ENCODE measurements at regions not wholly inside any gene's neighbourhood (a gene's known extent, or its start where the extent isn't known, plus 50 kb on each side); places are given as distances from the start of the nearest gene placed in this dataset.

DNA sequence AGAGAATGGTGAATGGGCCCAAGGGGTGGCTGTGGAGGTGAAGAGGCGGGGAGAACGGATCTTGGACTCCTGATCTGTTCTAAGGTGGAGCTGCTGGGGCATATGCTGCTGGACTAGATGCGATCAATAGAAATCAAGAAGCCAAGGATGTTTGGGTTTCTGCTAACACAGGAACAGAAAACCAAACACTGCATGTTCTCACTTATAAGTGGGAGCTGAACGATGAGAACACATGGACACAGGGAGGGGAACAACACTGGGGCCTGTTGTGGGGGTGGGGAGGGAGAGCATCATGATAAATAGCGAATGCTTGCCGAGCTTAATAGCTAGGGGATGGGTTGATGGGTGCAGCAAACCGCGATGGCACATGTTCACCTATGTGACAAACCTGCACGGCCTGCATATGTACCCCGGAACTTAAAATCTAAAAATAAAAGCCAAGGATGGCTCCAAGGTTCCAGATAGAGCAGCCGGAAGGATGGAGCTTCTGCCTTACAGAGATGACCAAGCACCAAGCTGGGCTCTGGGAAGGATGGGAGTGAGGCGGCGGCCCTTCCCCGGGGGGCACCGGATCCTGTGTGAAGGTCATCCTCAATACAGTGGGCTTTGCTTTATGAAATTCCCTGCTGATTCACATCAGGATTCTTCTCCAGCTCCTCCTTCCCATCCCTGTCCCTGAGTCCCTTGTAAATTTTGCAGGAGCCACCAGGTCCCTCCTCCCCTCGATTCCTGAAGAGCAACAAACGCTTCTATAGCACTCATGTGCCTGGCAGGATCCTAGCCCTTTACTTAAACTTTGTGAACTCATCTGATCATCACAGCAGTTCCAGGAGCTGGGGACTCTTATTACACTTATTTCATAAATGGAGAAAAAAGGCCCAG lies 109.2 kb upstream of the PTPN1 start:
- Histone ChIP-seq H3K27ac (no peak overlapping the region), H3K27me3 (peaks cover 12% of the 10 kb centered on the region), H3K4me3 (no peak overlapping the region), H3K36me3 (no peaks in the 10 kb centered on the region), H3K4me1 (no peaks in the 10 kb centered on the region), H3K9me3 (replicated peaks) (no peaks in the 10 kb centered on the region)
- no peak for DNase-seq

DNA sequence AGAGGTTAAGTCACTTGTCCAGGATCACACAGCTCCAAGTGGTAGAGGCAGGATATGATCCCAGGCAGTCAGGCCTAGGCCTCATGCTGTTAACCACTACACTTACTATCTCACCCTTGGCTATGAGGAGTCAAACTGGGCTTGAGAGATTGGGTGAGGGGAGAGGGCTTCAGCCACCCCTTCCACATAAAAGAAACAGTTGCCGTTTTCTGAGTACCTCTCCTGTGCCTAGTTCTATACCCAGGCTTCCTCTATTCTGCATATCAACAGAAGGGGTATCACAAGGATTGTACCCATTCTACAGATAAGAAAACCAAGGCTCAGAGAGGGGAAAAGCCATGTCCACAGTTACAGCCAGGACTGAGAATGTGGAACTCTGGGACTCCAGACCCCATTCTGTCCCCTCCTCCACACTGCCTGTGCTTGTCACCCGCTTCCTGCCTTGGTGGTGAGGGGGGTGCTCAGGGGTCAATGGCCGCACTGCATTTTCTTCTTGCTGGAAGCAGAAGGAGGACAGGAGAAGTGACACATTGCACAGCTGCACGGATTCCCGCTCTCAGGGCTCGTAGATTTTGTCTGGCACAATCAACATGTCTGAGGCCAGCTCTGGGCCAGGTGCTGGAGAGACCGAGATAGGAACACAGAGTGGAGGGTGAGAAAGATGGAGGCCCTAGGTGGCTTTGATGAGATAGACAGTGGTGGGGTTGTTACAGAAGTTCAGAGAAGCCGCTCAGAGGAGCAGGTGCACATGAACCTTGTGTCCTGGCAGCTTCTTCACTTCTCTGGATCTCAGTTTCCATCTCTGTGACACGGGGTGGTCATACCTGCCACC lies 108.4 kb upstream of the PTPN1 start:
- Histone ChIP-seq H3K4me1 (no peaks in the 10 kb centered on the region), H3K9me3 (replicated peaks) (no peaks in the 10 kb centered on the region), H3K27ac (no peak overlapping the region), H3K4me3 (no peak overlapping the region), H3K36me3 (no peaks in the 10 kb centered on the region), H3K27me3 (peaks cover 9% of the 10 kb centered on the region; the same call in 1 of the 2 replicates)
- no peak for DNase-seq

DNA sequence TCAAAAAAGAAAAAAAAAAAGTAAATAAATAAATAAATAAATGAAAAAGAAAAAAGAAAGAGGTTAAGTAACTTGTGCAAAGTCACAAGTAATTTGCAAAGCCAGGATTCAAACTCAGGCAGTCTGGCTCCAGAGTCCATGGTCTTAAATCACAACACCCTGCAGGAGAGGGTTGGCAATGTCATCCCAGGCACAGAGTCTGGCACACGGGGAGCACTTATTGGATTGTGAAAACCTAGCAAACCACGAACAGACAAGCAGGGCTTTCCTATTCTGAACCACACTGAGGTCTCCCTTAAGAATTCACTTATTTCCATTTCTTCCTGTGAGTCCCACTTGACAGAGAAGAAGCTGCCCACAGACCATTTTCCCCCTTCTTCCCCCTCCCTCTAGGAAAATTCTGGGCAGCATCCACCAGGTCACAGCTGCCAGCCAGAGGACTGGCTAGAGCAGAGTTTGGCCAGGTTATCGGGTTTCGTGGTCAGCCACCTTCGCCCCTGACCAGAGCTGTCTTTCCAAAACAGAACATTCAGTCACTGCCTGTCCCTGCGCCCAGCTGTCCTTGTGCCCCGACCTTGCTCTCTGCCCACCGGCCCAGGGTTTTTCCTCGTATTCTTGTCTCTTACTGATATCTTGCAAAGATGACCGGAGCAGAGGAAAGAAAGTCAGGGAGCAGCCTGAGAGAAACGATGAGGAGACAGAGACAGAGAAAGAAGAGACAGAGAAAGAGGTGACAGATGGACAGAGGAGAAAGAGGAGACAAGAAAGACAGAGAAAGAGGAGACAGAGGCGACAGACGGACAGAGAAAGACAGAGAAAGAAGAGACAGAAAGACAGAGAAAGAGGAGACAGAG lies 106.4 kb upstream of the PTPN1 start:
- Histone ChIP-seq H3K4me1 (no peaks in the 10 kb centered on the region), H3K9me3 (replicated peaks) (no peaks in the 10 kb centered on the region), H3K36me3 (no peaks in the 10 kb centered on the region), H3K27me3 (peaks cover 15% of the 10 kb centered on the region; the same call in 1 of the 2 replicates), H3K4me3 (no peak overlapping the region), H3K27ac (no peak overlapping the region)
- DNase-seq = no peak

DNA sequence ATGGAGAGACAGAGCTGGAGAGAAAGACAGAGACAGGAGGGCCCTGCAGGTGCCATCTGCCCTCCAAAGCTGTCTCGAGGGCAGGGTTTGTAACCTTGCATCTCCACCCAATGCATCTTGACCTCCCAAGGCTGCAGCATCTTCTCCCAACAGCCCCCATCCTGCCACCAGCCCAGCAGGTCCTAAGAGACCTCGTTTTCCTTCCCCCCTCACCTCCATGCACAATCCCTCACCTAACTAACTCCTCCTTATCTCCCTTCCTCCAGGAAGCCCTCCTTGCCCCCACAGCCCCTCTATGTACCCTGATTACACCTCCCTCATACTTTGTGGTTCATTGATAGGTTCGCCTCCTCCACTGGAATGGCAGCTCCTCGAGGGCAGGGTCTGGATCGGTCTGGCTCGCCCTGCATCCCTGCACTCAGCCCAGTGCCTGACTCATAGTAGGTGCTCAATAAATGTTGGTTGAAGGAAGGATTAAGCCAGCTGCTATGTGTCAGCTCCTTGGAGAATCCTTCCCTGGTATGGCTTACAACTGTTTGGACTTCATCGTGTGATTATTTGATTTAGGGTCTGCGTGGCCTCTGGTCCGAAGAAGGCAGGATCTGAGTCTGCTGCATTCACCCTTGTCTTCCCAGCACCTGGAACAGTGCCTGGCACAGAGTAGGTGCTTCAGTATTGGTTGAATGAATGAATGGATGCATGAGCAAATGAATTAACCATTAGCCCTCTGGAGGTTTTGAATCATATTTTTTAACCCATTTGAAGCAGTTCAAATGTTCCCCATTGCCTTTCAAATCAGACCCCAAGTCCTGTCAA lies 105.6 kb upstream of the PTPN1 start:
- Histone ChIP-seq H3K4me3 (no peak overlapping the region), H3K27me3 (peaks cover 9% of the 10 kb centered on the region; the same call in 1 of the 2 replicates), H3K27ac (no peak overlapping the region), H3K9me3 (replicated peaks) (no peaks in the 10 kb centered on the region), H3K36me3 (no peaks in the 10 kb centered on the region), H3K4me1 (no peaks in the 10 kb centered on the region)
- no peak for DNase-seq

DNA sequence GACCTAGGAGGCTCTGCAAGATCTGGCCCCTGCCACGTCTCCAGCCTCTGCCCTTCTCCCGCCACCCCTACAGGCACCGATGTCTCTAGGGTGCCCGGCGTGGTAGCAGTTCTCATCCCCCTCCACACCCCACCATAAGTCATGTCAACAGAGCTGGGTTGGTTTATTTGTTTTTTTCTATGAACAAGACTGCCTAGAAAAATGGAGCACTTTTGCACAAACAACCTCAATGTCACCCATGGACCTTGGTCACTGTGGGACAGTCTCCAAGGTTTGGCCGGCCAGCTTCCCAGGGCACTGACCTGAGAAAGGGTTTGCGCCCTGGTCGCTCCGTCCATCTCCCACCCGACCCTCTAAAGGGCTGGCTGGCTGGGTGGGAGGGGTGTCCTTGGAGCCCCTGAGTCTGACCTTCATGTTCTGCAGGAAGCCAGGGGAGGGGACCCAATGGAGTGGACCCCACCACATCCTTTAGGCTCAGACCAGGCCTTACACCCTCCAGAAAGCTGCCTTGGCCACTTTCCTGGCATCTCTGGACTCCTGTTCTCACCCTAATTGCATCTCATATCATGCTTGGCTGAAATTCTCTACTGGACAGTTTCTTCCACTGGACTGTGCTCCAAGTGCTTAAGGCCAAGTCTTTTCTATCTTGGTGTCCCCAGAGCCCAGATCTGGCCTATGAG lies 104.8 kb upstream of the PTPN1 start:
- no peak for DNase-seq
- 0 out of 2 replicates have a peak, but pooled peaks cover 3% of the 10 kb centered on the region for H3K9me3 ChIP-seq (replicated peaks)
- no peak overlapping the region for H3K4me3 ChIP-seq
- no peak overlapping the region for H3K27ac ChIP-seq
- no peaks in the 10 kb centered on the region for H3K36me3 ChIP-seq
- no peaks in the 10 kb centered on the region for H3K4me1 ChIP-seq
- H3K27me3 ChIP-seq = peaks cover 9% of the 10 kb centered on the region; the same call in 1 of the 2 replicates

DNA sequence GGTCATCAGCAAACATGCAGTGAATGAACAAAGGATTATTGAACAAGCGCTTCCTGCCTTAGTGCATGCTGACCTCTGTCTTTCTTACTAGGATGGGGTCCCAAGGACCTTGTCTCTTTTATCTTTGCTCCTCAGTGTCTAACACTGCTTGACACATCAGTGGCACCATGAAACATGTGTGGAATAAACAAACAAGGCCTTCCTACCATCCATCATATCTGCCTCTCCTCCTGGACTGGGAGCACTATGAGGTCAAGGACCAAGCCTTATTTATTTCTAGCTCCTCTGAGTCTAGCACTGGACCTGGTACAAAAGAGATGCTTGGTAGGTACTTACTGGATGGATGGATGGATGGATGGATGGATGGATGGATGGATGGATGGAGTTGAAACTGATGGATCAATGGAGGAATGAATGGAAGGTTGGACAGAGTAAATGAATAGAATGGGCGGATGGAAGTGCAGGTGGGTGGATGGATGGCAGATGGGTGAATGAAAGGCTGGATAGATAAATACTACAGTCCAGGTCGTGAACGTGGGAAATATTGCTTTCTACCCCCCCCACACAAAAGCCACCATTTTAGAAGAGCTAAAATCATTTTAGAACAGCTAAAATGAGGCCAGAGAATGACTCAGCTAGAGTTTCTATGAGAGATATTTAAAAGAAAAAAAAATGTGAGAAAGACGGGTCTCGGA lies 104.1 kb upstream of the PTPN1 start:
- H3K4me3 ChIP-seq = no peak overlapping the region
- peaks cover 9% of the 10 kb centered on the region; the same call in 1 of the 2 replicates for H3K27me3 ChIP-seq
- no peak overlapping the region for H3K27ac ChIP-seq
- no peaks in the 10 kb centered on the region for H3K36me3 ChIP-seq
- no peak for DNase-seq
- H3K4me1 ChIP-seq = no peaks in the 10 kb centered on the region
- H3K9me3 ChIP-seq (replicated peaks) = 0 out of 2 replicates have a peak, but pooled peaks cover 3% of the 10 kb centered on the region

DNA sequence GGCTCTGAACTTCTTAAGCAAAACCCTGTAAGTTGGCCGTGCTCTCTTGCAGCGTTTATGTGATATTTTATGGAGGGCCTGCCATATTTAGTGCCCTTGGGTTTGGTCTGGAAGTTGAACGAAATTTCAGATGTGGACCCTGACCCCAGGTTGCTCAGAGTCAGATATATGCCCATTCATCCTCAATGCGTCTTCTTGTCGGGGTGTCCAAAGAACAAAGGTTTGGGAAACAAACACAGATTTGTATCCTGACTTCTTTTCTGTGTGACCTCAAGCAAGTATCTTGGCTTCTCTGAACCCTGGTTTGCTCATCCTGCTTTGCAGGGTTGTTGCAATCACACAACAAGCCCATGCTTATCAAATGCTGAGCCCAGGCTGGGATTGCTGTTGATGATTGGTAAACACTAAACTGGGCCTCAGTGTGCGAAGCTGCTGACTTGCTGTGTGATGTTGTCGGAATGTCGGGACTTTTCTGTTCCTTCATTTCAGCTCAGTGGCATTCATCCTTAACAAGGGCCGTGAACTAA lies 103.5 kb upstream of the PTPN1 start:
- Histone ChIP-seq H3K36me3 (no peaks in the 10 kb centered on the region), H3K27me3 (peaks cover 9% of the 10 kb centered on the region; the same call in 1 of the 2 replicates), H3K4me3 (no peak overlapping the region), H3K27ac (no peak overlapping the region), H3K9me3 (replicated peaks) (0 out of 2 replicates have a peak, but pooled peaks cover 3% of the 10 kb centered on the region), H3K4me1 (no peaks in the 10 kb centered on the region)
- DNase-seq = no peak

DNA sequence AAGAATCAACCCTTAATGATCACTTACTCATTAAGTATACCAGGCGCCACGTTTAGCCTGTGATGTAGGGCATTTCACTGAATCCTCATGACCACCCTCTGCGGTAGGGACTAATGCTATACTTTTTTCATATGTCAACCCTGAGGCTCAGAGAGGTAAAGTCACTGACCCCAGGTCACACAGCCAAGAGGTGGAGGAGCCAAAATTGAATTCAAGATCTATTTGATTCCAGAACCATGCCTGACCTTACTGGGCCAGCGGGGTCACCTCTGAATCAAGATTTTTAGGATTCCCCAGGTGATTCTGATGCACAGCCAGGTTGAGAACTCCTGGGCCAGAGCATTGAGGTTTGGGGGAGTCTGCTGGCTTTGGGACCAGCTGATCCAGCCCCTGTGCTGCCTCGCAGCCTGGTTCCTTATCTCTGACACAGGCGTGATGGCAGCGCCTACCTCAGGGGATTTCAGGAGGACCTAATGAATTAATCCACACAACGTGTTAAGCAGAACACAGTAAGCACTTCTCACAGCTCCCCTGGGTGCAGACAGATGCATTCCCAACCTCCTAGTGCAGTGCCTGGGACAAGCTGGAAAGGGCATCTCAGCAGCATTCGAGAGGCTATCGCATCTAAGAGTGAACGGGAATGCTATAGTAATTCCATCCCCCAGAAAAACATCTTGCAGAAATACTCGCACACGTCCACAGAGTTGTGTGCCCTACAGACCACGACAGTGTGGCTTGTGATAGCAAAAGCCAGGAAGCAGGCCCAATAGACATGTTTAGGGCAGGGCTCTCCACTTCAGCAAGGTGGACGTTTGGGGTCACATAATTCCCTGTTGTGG lies 101.4 kb upstream of the PTPN1 start:
- H3K27me3 ChIP-seq = peaks cover 11% of the 10 kb centered on the region; the same call in 1 of the 2 replicates
- H3K4me1 ChIP-seq = no peaks in the 10 kb centered on the region
- no peak overlapping the region for H3K27ac ChIP-seq
- no peaks in the 10 kb centered on the region for H3K36me3 ChIP-seq
- H3K9me3 ChIP-seq (replicated peaks) = 0 out of 2 replicates have a peak, but pooled peaks cover 3% of the 10 kb centered on the region
- no peak overlapping the region for H3K4me3 ChIP-seq
- DNase-seq = no peak

DNA sequence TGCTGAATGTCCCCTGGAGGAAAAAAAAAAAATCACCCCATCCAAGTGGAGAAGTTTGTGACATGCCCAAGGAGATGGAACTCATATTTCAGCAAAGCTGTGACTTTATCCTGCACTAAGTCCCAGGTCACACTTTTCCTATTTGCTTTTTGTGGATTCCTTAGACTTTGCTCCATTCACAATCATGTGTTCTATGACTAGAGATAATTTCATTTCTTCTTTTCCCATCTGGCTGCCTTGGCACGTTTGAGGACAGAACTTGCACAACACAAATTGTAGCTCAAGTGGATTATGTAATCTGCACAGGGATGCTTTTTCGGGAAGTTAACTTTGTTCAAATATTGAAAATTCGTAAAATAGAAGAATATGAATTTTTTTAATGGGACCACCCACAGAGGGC lies 100.7 kb upstream of the PTPN1 start:
- Histone ChIP-seq H3K4me1 (no peaks in the 10 kb centered on the region), H3K9me3 (replicated peaks) (peaks cover 3% of the 10 kb centered on the region; the same call in 1 of the 2 replicates), H3K27ac (no peak overlapping the region), H3K27me3 (peaks cover 14% of the 10 kb centered on the region; the same call in 1 of the 2 replicates), H3K36me3 (no peaks in the 10 kb centered on the region), H3K4me3 (no peak overlapping the region)
- DNase-seq = no peak

DNA sequence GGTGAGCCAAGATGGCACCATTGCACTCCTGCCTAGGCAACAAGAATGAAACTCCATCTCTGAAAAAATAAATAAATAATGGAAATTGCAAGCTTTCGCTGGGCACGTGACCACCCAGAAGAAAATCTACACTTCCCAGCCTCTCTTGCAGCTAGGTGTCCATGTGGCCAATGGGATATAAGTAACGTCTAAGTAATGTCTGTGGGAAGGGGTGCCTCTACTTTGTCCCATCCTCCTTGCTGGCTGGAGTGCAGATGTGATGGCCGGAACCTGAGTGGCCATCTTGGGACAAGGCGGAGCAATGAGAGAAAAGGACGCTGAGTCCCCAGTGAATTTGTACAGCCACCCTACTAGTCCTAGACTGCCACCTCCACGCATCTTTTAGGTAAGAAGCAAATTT lies 99.8 kb upstream of the PTPN1 start:
- DNase-seq = no peak
- H3K4me1 ChIP-seq = no peaks in the 10 kb centered on the region
- peaks cover 14% of the 10 kb centered on the region; the same call in 1 of the 2 replicates for H3K27me3 ChIP-seq
- H3K4me3 ChIP-seq = no peak overlapping the region
- no peaks in the 10 kb centered on the region for H3K36me3 ChIP-seq
- peaks cover 3% of the 10 kb centered on the region; the same call in 1 of the 2 replicates for H3K9me3 ChIP-seq (replicated peaks)
- no peak overlapping the region for H3K27ac ChIP-seq

DNA sequence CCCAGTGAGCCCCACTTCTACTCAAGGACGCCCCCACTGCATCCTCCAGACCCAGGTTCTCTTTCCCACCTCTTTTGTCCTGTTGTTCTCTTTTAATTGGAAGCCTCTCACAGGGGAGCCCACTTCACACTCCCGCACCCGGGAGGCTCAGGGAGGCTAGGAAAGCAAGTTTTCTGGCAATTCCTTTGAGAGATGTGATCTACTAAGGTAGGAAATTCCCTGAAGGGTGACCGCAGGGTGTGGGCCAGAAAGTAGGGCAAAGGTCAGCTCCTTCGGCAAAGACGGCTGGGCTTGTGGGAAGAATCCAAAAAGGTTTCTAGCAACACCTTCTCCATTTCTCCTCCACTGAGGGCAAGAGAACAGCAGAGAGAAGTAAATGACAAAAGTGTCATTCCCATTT lies 98.1 kb upstream of the PTPN1 start:
- Histone ChIP-seq H3K4me3 (no peak overlapping the region), H3K4me1 (peaks cover 9% of the 10 kb centered on the region; the same call in 1 of the 2 replicates), H3K27me3 (peaks cover 14% of the 10 kb centered on the region; the same call in 1 of the 2 replicates), H3K36me3 (no peaks in the 10 kb centered on the region), H3K27ac (no peak overlapping the region), H3K9me3 (replicated peaks) (peaks cover 3% of the 10 kb centered on the region; the same call in 1 of the 2 replicates)
- no peak for DNase-seq

DNA sequence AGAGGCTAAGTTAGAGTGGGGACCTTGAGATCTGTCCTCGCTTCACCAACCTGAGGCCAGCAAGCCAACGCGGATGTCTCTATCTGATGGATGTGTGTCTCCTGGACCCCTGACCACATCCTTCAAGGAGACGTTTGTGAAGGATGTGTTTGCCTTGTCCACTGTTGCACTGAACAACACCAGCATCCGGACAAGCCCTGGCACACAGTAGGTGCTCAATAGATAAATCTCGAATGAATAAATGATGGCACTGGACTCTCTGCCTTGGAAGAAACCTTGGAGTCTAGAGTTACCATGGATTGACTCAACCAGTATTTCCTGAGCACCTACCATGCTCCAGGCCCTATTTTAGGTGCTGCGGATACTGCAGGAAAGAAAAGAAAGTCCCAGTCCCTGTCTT lies 97.7 kb upstream of the PTPN1 start:
- H3K27ac ChIP-seq = no peak overlapping the region
- H3K27me3 ChIP-seq = peaks cover 12% of the 10 kb centered on the region; the same call in 1 of the 2 replicates
- H3K4me1 ChIP-seq = peaks cover 9% of the 10 kb centered on the region; the same call in 1 of the 2 replicates
- no peaks in the 10 kb centered on the region for H3K36me3 ChIP-seq
- DNase-seq = no peak
- H3K9me3 ChIP-seq (replicated peaks) = peaks cover 3% of the 10 kb centered on the region; the same call in 1 of the 2 replicates
- no peak overlapping the region for H3K4me3 ChIP-seq

Data from SJCRH30 (cell line).